Activated CD8-positive, alpha-beta T cell treated with anti-CD3 and anti-CD28 coated beads for 36 hours (primary cell): ENCODE measurements at regions not wholly inside any gene's neighbourhood (a gene's known extent, or its start where the extent isn't known, plus 50 kb on each side); places are given as distances from the start of the nearest gene placed in this dataset.

Experiments used
- ATAC-seq: fragments of 200-7000 bp; cut with Tn5 transposase; one replicate; pipeline ENCODE4 v1.10.0; 2021; ENCODE audit warnings: mild to moderate bottlenecking, moderate library complexity
- CTCF ChIA-PET: fragments of 350-600 bp; sonication (Branson Sonifier 250); formaldehyde crosslinking; loops from one replicate; lab custom pipeline; 2021; ENCODE audit warnings: antibody characterized with exemption; lab: Charles Lee
- POLR2A ChIA-PET: fragments of 350-600 bp; sonication (Branson Sonifier 250); formaldehyde crosslinking; loops from one replicate; lab custom pipeline; 2021; ENCODE audit warnings: antibody characterized with exemption; lab: Charles Lee
- DNase-seq: peaks from one replicate; pipeline ENCODE4 v3.0.0-alpha.2; 2020
- H3K27ac Mint-ChIP-seq: one replicate; pipeline ENCODE4 v1.8.0; 2021; ENCODE audit warnings: mild to moderate bottlenecking, mixed read lengths
- H3K27me3 Mint-ChIP-seq: one replicate; pipeline ENCODE4 v1.8.0; 2021; ENCODE audit warnings: mixed read lengths
- H3K36me3 Mint-ChIP-seq: one replicate; pipeline ENCODE4 v1.8.0; 2021; ENCODE audit warnings: low read depth, mixed read lengths
- H3K4me1 Mint-ChIP-seq: one replicate; pipeline ENCODE4 v1.8.0; 2021; ENCODE audit warnings: low read depth, mixed read lengths
- H3K4me3 Mint-ChIP-seq: one replicate; pipeline ENCODE4 v1.8.0; 2021; ENCODE audit warnings: mild to moderate bottlenecking, moderate library complexity, mixed read lengths
- H3K9me3 Mint-ChIP-seq: one replicate; pipeline ENCODE4 v1.8.0; 2021; ENCODE audit warnings: mixed read lengths
- CTCF ChIP-seq: fragments of 200-600 bp; IDR thresholded peaks from one replicate; pipeline ENCODE4 v1.8.0; 2022; ENCODE audit warnings: antibody characterized with exemption, mild to moderate bottlenecking
- intact Hi-C: fragments of 100-400 bp; cut with micrococcal nuclease; formaldehyde crosslinking; loops from one replicate; pipeline ENCODE4 v1.10.0; 2022

GRCh38 chr21:29407571-29407970 lies 108.8 kb downstream of the BACH1 start:
- Mint-ChIP-seq H3K4me1 (no peaks in the 10 kb centered on the region), H3K36me3 (peaks cover 5% of the 10 kb centered on the region), H3K27me3 (no peaks in the 10 kb centered on the region), H3K4me3 (no peak overlapping the region), H3K9me3 (no peaks in the 10 kb centered on the region), H3K27ac (no peak overlapping the region)
- no peak for TF ChIP-seq CTCF
- no peak for ATAC-seq
- ChIA-PET CTCF (interaction anchor here (1.6 kb wide), 1 partner anchor 15 kb away, joined by 5 read pairs; no protein-coding TSS in a partner anchor), POLR2A (no interaction called here)
- intact Hi-C loops = no loop called here
- no peak for DNase-seq

GRCh38 chr21:29413683-29414082 lies 115.0 kb downstream of the BACH1 start:
- TF ChIP-seq CTCF = no peak
- Mint-ChIP-seq H3K36me3 (peaks cover 2% of the 10 kb centered on the region), H3K27me3 (no peaks in the 10 kb centered on the region), H3K27ac (no peak overlapping the region), H3K9me3 (no peaks in the 10 kb centered on the region), H3K4me3 (no peak overlapping the region), H3K4me1 (no peaks in the 10 kb centered on the region)
- DNase-seq (no peak), ATAC-seq (no peak)
- ChIA-PET CTCF (interaction anchor here (1.0 kb wide), 1 partner anchor 86 kb away, joined by 3 read pairs; no protein-coding TSS in a partner anchor), POLR2A (no interaction called here)
- intact Hi-C loops = no loop called here

- POLR2A ChIA-PET = no interaction called here
- CTCF ChIA-PET = interaction anchor here (1.4 kb wide), 1 partner anchor 433 kb away, joined by 4 read pairs; no protein-coding TSS in a partner anchor
- Mint-ChIP-seq H3K27me3 (no peaks in the 10 kb centered on the region), H3K4me3 (no peak overlapping the region), H3K9me3 (peaks cover 2% of the 10 kb centered on the region), H3K27ac (no peak overlapping the region), H3K4me1 (peaks cover 7% of the 10 kb centered on the region), H3K36me3 (peaks cover 4% of the 10 kb centered on the region)
- ATAC-seq (no peak), DNase-seq (no peak)
- intact Hi-C loops = no loop called here
- no peak for TF ChIP-seq CTCF
These were observed 117.5 kb downstream of the BACH1 start for GRCh38 chr21:29416268-29416667.

- H3K4me1 Mint-ChIP-seq = peaks cover 7% of the 10 kb centered on the region
- H3K27ac Mint-ChIP-seq = no peak overlapping the region
- H3K36me3 Mint-ChIP-seq = peaks cover 2% of the 10 kb centered on the region
- no peaks in the 10 kb centered on the region for H3K27me3 Mint-ChIP-seq
- no peak for ATAC-seq
- POLR2A ChIA-PET = no interaction called here
- H3K9me3 Mint-ChIP-seq = peaks cover 2% of the 10 kb centered on the region
- intact Hi-C loops = no loop called here
- CTCF ChIA-PET = no interaction called here
- DNase-seq = no peak
- no peak overlapping the region for H3K4me3 Mint-ChIP-seq
- no peak for TF ChIP-seq CTCF
These were observed 120.1 kb downstream of the BACH1 start for GRCh38 chr21:29418813-29419212.

DNA sequence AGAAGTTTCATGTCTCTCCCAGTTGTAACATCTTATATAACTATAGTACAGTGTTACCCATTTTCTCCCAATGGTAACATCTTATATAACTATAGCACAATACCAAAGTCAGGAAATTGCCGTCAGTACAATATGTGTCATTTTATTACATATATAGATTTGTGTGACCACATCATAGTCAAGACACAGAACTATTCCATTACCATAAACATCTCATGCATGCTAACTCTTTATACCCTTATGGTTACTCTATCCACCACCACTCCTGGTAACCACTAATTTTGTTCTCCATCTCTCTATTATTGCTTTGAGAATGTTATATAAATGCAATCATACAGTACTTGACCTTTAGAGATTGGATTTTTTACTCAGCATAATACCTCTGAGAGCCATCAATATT lies 120.7 kb downstream of the BACH1 start:
- peak; percentile 20 for ATAC-seq
- H3K4me3 Mint-ChIP-seq = no peak overlapping the region
- no peak overlapping the region for H3K27ac Mint-ChIP-seq
- TF ChIP-seq CTCF = no peak
- intact Hi-C loops = no loop called here
- DNase-seq = no peak
- no peaks in the 10 kb centered on the region for H3K27me3 Mint-ChIP-seq
- peaks cover 2% of the 10 kb centered on the region for H3K9me3 Mint-ChIP-seq
- ChIA-PET CTCF (no interaction called here), POLR2A (no interaction called here)
- peaks cover 2% of the 10 kb centered on the region for H3K36me3 Mint-ChIP-seq
- H3K4me1 Mint-ChIP-seq = peaks cover 7% of the 10 kb centered on the region
